ENCODE measurements at regions not wholly inside any gene's neighbourhood (a gene's known extent, or its start where the extent isn't known, plus 50 kb on each side); places are given as distances from the start of the nearest gene placed in this dataset.

GRCh38 chr12:77300811-77301210 lies 235.4 kb upstream of the E2F7 start:
- no peak for TF ChIP-seq ZBTB7A (IDR thresholded peaks at IDR 0.05; ENCODE audit: borderline replicate concordance, control insufficient read depth, low read depth, low read length)
- no peak for TF ChIP-seq FOXJ3 (CRISPR knock-in tag; IDR thresholded peaks at IDR 0.05)
- no peak for TF ChIP-seq EZH2 (IDR thresholded peaks at IDR 0.05; ENCODE audit: borderline replicate concordance, low read depth, low read length)
- TF ChIP-seq CTCF (IDR thresholded peaks at IDR 0.05 in 2 of 3, conservative IDR thresholded peaks at IDR 0.05 in 1 of 3; ENCODE audit: insufficient read depth in 2 of 3, low read depth in 1 of 3, low read length in 3 of 3): no peak
- TF ChIP-seq FOXM1 (IDR thresholded peaks at IDR 0.05; ENCODE audit: low read depth): no peak
- TF ChIP-seq FOXM1 (CRISPR knock-in tag; IDR thresholded peaks at IDR 0.05; ENCODE audit: low read depth): no peak
- TF ChIP-seq ZNF134 (CRISPR knock-in tag; conservative IDR thresholded peaks at IDR 0.05): no peak
- TF ChIP-seq POLR2A (conservative IDR thresholded peaks at IDR 0.05): no peak
- no peak for TF ChIP-seq POLR2AphosphoS5 (IDR thresholded peaks at IDR 0.05; ENCODE audit: control insufficient read depth, insufficient read depth, low read depth, low read length)
- TF ChIP-seq HDGF (IDR thresholded peaks at IDR 0.05): no peak
- no peak for TF ChIP-seq RFX5 (IDR thresholded peaks at IDR 0.05; ENCODE audit: low read depth, low read length)
- no peak for TF ChIP-seq YY1 (IDR thresholded peaks at IDR 0.05; ENCODE audit: borderline replicate concordance in 1 of 3, control insufficient read depth in 1 of 3, extremely low read depth in 1 of 3, insufficient read depth in 3 of 3, insufficient read length in 1 of 3, insufficient replicate concordance in 2 of 3, low read depth in 1 of 3, low read length in 2 of 3)
- TF ChIP-seq REST (IDR thresholded peaks at IDR 0.05; ENCODE audit: borderline replicate concordance): no peak
- no peak for TF ChIP-seq REST (CRISPR knock-in tag; IDR thresholded peaks at IDR 0.05; ENCODE audit: low read depth)
- no peak for TF ChIP-seq SREBF2 (CRISPR knock-in tag; IDR thresholded peaks at IDR 0.05)
- TF ChIP-seq POLR3A (IDR thresholded peaks at IDR 0.05; ENCODE audit: borderline replicate concordance, extremely low read depth, insufficient read depth, insufficient read length): no peak
